ENCODE measurements at regions not wholly inside any gene's neighbourhood (a gene's known extent, or its start where the extent isn't known, plus 50 kb on each side); places are given as distances from the start of the nearest gene placed in this dataset.

DNA sequence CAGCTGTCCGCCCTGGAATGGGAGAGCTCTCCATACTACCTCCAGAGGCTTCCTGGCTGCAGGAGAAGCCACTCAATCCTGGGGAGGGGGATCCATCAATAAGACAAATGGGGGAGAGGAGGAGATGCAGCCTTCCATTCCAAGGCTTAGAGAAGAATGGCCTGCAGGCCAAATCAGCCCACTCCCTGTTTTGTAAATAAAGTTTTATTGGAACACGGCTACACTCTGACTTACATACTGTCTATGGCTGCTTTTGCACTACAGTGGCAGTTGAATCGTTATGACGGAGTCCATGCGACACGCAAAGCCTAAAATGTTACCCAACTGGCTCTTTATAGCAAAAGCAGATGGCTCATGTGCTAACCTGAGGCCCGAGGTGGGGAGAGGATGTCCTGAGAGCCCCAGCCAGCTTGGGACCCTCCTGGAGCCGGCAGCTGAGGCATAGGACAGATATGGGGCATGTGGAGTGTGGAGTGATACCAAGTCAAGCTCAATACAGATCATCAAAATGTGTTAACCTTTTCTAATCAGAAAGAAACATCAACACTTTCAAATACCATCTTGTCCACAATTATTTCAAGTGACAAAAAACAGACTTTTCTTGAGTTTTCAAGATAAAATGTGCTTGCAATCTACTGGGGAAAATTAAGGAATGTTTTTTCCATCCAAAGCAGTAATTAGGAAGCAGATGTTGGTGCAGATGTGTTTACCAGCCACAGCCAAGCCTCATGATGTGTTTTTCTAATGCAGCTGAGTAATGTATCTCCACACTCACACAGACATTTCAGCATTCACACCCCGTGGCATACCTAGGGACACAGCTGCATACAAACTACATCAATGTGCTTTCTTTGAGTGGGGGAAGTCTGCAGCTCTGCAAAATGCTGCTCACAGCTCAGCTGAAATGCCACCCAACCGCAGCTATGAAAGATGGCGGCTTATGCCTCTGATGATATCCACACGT is 181.6 kb downstream of the SHANK2 start:
- TF ChIP-seq, protein P1, sequence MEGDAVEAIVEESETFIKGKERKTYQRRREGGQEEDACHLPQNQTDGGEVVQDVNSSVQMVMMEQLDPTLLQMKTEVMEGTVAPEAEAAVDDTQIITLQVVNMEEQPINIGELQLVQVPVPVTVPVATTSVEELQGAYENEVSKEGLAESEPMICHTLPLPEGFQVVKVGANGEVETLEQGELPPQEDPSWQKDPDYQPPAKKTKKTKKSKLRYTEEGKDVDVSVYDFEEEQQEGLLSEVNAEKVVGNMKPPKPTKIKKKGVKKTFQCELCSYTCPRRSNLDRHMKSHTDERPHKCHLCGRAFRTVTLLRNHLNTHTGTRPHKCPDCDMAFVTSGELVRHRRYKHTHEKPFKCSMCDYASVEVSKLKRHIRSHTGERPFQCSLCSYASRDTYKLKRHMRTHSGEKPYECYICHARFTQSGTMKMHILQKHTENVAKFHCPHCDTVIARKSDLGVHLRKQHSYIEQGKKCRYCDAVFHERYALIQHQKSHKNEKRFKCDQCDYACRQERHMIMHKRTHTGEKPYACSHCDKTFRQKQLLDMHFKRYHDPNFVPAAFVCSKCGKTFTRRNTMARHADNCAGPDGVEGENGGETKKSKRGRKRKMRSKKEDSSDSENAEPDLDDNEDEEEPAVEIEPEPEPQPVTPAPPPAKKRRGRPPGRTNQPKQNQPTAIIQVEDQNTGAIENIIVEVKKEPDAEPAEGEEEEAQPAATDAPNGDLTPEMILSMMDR (IDR thresholded peaks at IDR 0.05): no peak
- TF ChIP-seq POLR2A (IDR thresholded peaks at IDR 0.05): no peak
